HL-60 (cell line): ENCODE measurements at regions not wholly inside any gene's neighbourhood (a gene's known extent, or its start where the extent isn't known, plus 50 kb on each side); places are given as distances from the start of the nearest gene placed in this dataset.

Experiments used
- CTCF ChIP-seq: IDR thresholded peaks from one replicate; pipeline ENCODE4 v1.5.1; 2011; ENCODE audit warnings: low read length, control low read depth, inconsistent platforms; ENCODE audit not compliant: insufficient read depth
- TF ChIP-seq, protein P1 (sequence below): IDR thresholded peaks from 2 replicates; pipeline ENCODE4 v1.6.1; 2012; ENCODE audit warnings: low read depth; ENCODE audit not compliant: insufficient replicate concordance

DNA sequence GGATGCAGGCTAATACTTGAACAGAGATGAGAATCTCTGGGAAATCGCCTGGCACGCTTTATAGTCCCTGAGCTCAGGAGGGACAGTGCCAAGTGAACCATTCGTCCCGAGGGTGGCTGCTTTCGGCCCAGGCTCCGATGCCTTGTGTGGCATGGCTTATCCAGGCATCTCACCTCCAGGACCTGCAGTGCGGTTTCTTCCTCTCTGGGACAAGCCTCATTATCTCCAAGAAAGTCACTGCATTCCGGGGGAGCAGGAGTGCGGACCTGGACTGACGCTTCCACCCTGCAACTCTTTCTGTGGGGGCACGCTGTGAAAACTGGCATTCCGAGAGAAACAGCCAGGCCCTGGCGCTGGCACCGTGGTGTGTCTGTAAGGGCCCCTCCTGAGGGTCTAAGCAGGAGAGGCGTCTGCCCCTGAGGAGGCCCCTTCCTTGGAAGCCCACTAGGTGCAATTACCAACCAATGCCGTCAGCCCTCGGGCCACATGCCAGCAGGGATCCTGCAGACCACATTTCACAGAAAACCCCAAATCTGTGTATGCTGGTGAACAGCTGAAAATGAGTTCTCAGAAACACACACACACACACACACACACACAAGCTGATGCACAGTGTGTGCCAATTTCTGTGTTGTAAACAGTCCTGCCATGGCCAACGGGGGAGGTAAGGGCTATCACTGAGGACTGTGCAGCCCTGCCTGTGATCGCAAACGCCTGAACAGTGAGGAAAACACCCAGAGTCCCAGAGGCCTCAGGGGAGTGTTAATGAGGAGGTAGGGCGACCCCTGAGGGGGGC, 351.9 kb upstream of the SALL3 start:
- no peak for TF ChIP-seq CTCF
- TF ChIP-seq, protein P1, sequence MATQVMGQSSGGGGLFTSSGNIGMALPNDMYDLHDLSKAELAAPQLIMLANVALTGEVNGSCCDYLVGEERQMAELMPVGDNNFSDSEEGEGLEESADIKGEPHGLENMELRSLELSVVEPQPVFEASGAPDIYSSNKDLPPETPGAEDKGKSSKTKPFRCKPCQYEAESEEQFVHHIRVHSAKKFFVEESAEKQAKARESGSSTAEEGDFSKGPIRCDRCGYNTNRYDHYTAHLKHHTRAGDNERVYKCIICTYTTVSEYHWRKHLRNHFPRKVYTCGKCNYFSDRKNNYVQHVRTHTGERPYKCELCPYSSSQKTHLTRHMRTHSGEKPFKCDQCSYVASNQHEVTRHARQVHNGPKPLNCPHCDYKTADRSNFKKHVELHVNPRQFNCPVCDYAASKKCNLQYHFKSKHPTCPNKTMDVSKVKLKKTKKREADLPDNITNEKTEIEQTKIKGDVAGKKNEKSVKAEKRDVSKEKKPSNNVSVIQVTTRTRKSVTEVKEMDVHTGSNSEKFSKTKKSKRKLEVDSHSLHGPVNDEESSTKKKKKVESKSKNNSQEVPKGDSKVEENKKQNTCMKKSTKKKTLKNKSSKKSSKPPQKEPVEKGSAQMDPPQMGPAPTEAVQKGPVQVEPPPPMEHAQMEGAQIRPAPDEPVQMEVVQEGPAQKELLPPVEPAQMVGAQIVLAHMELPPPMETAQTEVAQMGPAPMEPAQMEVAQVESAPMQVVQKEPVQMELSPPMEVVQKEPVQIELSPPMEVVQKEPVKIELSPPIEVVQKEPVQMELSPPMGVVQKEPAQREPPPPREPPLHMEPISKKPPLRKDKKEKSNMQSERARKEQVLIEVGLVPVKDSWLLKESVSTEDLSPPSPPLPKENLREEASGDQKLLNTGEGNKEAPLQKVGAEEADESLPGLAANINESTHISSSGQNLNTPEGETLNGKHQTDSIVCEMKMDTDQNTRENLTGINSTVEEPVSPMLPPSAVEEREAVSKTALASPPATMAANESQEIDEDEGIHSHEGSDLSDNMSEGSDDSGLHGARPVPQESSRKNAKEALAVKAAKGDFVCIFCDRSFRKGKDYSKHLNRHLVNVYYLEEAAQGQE = no peak
